Trophoblast cell (in vitro differentiated cells and primary cell): ENCODE measurements at regions not wholly inside any gene's neighbourhood (a gene's known extent, or its start where the extent isn't known, plus 50 kb on each side); places are given as distances from the start of the nearest gene placed in this dataset.

Experiments
- DNase-seq, 2 donors: peaks; one replicate each; pipeline ENCODE4 v3.0.0-alpha.2; 2016
- H2AFZ ChIP-seq: 2 replicates; pipeline ENCODE4 v1.6.1; 2013; ENCODE audit warnings: low read length, moderate library complexity, mild to moderate bottlenecking; ENCODE audit not compliant: insufficient read depth, poor library complexity
- H2AK5ac ChIP-seq: 2 replicates; pipeline ENCODE4 v1.6.1; 2013; ENCODE audit warnings: mild to moderate bottlenecking, low read length
- H2BK120ac ChIP-seq: 2 replicates; pipeline ENCODE4 v1.6.1; 2013; ENCODE audit warnings: low read length, mild to moderate bottlenecking, moderate library complexity; ENCODE audit not compliant: insufficient read depth, poor library complexity
- H2BK12ac ChIP-seq: 2 replicates; pipeline ENCODE4 v1.6.1; 2013; ENCODE audit warnings: mild to moderate bottlenecking, low read length, moderate library complexity
- H2BK5ac ChIP-seq: 2 replicates; pipeline ENCODE4 v1.6.1; 2013; ENCODE audit warnings: low read length, low read depth, moderate library complexity, mild to moderate bottlenecking; ENCODE audit not compliant: poor library complexity
- H3K14ac ChIP-seq: 2 replicates; pipeline ENCODE4 v1.6.1; 2013; ENCODE audit warnings: mild to moderate bottlenecking, low read length
- H3K18ac ChIP-seq: 2 replicates; pipeline ENCODE4 v1.6.1; 2013; ENCODE audit warnings: mild to moderate bottlenecking, low read length
- H3K23ac ChIP-seq: 2 replicates; pipeline ENCODE4 v1.6.1; 2013; ENCODE audit warnings: low read length
- H3K27ac ChIP-seq: 2 replicates; pipeline ENCODE4 v1.5.1; 2013; ENCODE audit warnings: low read depth, mild to moderate bottlenecking, inconsistent platforms, low read length, moderate library complexity
- H3K27me3 ChIP-seq: 2 replicates; pipeline ENCODE4 v1.6.1; 2013; ENCODE audit warnings: inconsistent platforms, mild to moderate bottlenecking, low read length, moderate library complexity; ENCODE audit not compliant: insufficient read depth
- H3K36me3 ChIP-seq, 2 experiments: 1 replicate in 1 of 2; 2 replicates in 1 of 2; pipeline ENCODE4 v1.6.1; 2013; ENCODE audit warnings: low read length in 2 of 2, mild to moderate bottlenecking in 2 of 2, moderate library complexity in 1 of 2; ENCODE audit not compliant: insufficient read depth in 2 of 2, control insufficient read depth in 1 of 2
- H3K4ac ChIP-seq: 2 replicates; pipeline ENCODE4 v1.6.1; 2013; ENCODE audit warnings: low read depth, mild to moderate bottlenecking, low read length, moderate library complexity
- H3K4me1 ChIP-seq, 2 experiments: 1 replicate in 1 of 2; 2 replicates in 1 of 2; pipeline ENCODE4 v1.6.1; 2013; ENCODE audit warnings: low read length in 2 of 2, mild to moderate bottlenecking in 2 of 2, moderate library complexity in 1 of 2; ENCODE audit not compliant: insufficient read depth in 2 of 2, control insufficient read depth in 1 of 2
- H3K4me2 ChIP-seq: 2 replicates; pipeline ENCODE4 v1.6.1; 2013; ENCODE audit warnings: inconsistent platforms, mild to moderate bottlenecking, low read length, moderate library complexity
- H3K4me3 ChIP-seq: 2 replicates; pipeline ENCODE4 v1.5.1; 2013; ENCODE audit warnings: mild to moderate bottlenecking, low read depth, low read length, inconsistent platforms
- H3K79me1 ChIP-seq: one replicate; pipeline ENCODE4 v1.6.1; 2013; ENCODE audit warnings: low read length
- H3K79me2 ChIP-seq: 2 replicates; pipeline ENCODE4 v1.6.1; 2013; ENCODE audit warnings: low read length, mild to moderate bottlenecking; ENCODE audit not compliant: control insufficient read depth, insufficient read depth, poor library complexity
- H3K9ac ChIP-seq: 2 replicates; pipeline ENCODE4 v1.6.1; 2013; ENCODE audit warnings: mild to moderate bottlenecking, low read length
- H3K9me3 ChIP-seq: 2 replicates; pipeline ENCODE4 v1.6.1; 2013; ENCODE audit warnings: low read depth, mild to moderate bottlenecking, control low read depth, inconsistent platforms, low read length; ENCODE audit not compliant: insufficient read depth
- H4K12ac ChIP-seq: 2 replicates; pipeline ENCODE4 v1.6.1; 2013; ENCODE audit warnings: low read depth, mild to moderate bottlenecking, low read length, moderate library complexity
- H4K8ac ChIP-seq: 2 replicates; pipeline ENCODE4 v1.6.1; 2013; ENCODE audit warnings: low read depth, mild to moderate bottlenecking, low read length, moderate library complexity
- H4K91ac ChIP-seq: one replicate; pipeline ENCODE4 v1.6.1; 2013; ENCODE audit warnings: low read depth, mild to moderate bottlenecking, low read length, moderate library complexity
- WGBS: extraction: QIAGEN DNeasy Blood & Tissue Kit; methylation state at CpG from one replicate; pipeline ENCODE4 v1.1.7; 2013; ENCODE audit warnings: missing lambda C conversion rate; ENCODE audit not compliant: insufficient read length, insufficient coverage; ENCODE audit errors: extremely low coverage; 5-methylcytosine and 5-hydroxymethylcytosine counted together

DNA sequence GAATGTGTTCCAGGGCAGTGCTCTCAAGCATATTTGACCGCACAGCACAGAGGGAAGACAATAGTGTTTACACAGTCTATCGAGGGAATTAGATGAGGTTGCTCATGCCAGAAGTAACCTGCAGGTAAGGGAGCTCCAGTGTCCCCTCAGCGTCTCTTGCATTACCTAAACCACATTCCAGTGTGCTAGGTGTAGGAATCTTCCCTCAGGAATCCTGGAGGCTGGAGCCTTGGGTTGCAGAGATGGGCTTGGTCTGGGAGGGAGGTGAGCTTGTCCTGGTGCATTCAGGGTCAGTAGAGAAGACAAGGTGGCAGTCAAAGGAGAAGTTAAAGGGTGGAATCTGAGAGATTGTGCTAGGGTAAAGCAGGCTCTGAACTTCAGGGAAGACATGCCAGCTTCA lies 56.3 kb downstream of the SOX14 start:
- no CpG with 5 or more reads among the region's 3 CpGs for WGBS
- Histone ChIP-seq H3K14ac (no peak overlapping the region), H3K4me1 (peaks cover 12 to 19% of the 10 kb centered on the region in 2 experiments), H2BK120ac (peak overlapping the region; percentile 19), H3K27me3 (no peaks in the 10 kb centered on the region), H3K27ac (no peak overlapping the region), H3K4me2 (no peak overlapping the region), H2BK5ac (no peak overlapping the region), H4K8ac (no peak overlapping the region), H3K18ac (no peak overlapping the region), H3K9me3 (no peaks in the 10 kb centered on the region), H3K23ac (no peak overlapping the region), H2BK12ac (peak overlapping the region; percentile 42), H2AFZ (no peak overlapping the region), H3K36me3 (no peaks in the 10 kb centered on the region), H3K4me3 (no peak overlapping the region), H3K79me1 (peaks cover 20% of the 10 kb centered on the region), H3K4ac (no peak overlapping the region), H4K91ac (peak overlapping the region; percentile 15), H3K79me2 (no peaks in the 10 kb centered on the region), H3K9ac (no peak overlapping the region), H4K12ac (no peak overlapping the region), H2AK5ac (no peak overlapping the region)
- peak in 1 of 2 donors; percentile 21 for DNase-seq

DNA sequence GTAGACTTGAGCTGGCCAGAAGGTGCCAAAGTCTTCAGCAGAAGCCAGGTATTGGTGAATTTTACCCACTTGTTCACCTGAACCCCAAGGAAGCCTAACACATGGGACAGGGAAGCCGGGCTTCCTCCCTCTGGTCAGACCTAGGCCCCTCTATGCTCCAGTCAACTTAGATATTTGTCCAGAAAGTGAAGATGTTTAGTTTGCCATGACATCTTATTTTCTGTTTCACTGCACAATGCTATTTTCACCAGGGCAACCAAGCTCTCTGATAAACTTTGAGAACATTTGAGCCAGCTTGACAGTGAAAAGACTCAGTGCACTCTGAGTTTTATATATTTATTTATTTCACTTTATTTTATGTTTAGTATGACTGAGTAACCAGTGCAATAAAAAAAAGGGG lies 71.0 kb downstream of the SOX14 start:
- WGBS: no CpG with 5 or more reads among the region's 1 CpG
- Histone ChIP-seq H3K4me1 (peaks cover 0 to 2% of the 10 kb centered on the region in 2 experiments), H4K91ac (no peak overlapping the region)

DNA sequence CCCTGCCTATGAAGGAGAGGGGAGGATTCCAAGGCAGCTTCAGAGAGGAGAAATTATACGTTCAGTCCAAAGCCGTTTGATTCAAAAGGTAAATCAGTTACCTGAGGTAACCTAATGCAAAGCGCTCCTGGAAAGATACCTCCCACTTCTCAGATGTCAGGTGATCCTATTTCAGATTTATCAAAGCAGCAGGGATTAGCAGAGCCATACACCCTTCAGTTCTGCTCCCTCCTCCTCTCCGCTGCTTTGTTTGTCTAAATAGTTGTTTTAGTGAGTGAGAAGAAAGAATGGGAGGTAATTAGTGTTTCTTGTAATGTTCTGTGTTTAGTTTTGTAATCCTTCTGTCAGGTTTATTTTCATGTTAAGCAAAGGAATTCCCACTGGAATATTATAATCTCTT lies 81.1 kb downstream of the SOX14 start:
- Histone ChIP-seq H3K79me2 (no peaks in the 10 kb centered on the region), H2BK5ac (no peak overlapping the region), H2BK120ac (no peak overlapping the region), H3K23ac (no peak overlapping the region), H3K4me3 (no peak overlapping the region), H3K4me2 (no peak overlapping the region), H2AK5ac (no peak overlapping the region), H3K27me3 (no peaks in the 10 kb centered on the region), H4K91ac (no peak overlapping the region), H3K14ac (no peak overlapping the region), H3K4me1 (no peaks in the 10 kb centered on the region), H3K27ac (no peak overlapping the region), H2AFZ (no peak overlapping the region), H3K9ac (no peak overlapping the region), H3K4ac (no peak overlapping the region), H3K36me3 (no peaks in the 10 kb centered on the region), H3K79me1 (peaks cover 2% of the 10 kb centered on the region), H3K9me3 (peaks cover 2% of the 10 kb centered on the region), H3K18ac (no peak overlapping the region), H4K12ac (no peak overlapping the region), H4K8ac (no peak overlapping the region), H2BK12ac (no peak overlapping the region)
- DNase-seq: no peak
- no CpG with 5 or more reads among the region's 4 CpGs for WGBS

More for the DNA sequence above, 71.0 kb downstream of the SOX14 start:
- Histone ChIP-seq H3K36me3 (no peaks in the 10 kb centered on the region), H3K14ac (no peak overlapping the region), H3K27me3 (no peaks in the 10 kb centered on the region), H3K79me2 (no peaks in the 10 kb centered on the region), H3K27ac (no peak overlapping the region), H4K12ac (no peak overlapping the region), H3K9ac (no peak overlapping the region), H2BK5ac (no peak overlapping the region), H3K18ac (no peak overlapping the region), H4K8ac (no peak overlapping the region), H2BK12ac (no peak overlapping the region), H3K4ac (no peak overlapping the region), H2AFZ (no peak overlapping the region), H3K4me3 (no peak overlapping the region), H2BK120ac (no peak overlapping the region), H2AK5ac (no peak overlapping the region), H3K9me3 (no peaks in the 10 kb centered on the region), H3K23ac (no peak overlapping the region), H3K79me1 (peaks cover 2% of the 10 kb centered on the region), H3K4me2 (no peak overlapping the region)
- DNase-seq: no peak

DNA sequence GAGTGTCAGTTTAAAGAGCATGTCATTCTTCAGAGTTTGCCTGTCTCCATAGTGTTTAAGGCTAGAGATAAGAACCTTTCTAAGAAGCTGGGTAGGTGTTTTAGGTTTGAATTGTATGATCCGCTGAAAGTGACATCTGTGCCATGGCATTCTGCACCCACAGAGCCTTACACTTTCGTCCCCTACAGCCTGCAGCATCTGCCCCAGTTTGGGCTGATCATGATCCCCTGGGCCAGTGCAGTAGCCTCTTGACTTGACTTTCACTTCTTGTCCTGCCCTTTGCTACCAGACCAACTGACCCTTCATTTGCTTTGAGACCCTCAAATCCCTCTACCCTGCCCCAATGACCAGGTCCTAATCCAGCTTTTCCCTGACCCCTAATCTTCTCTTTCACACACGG lies 81.6 kb downstream of the SOX14 start:
- no peak overlapping the region for H3K4me3 ChIP-seq
- H4K91ac ChIP-seq: no peak overlapping the region
- H3K79me2 ChIP-seq: no peaks in the 10 kb centered on the region
- peaks cover 2% of the 10 kb centered on the region for H3K79me1 ChIP-seq
- no peak overlapping the region for H2BK5ac ChIP-seq
- no peaks in the 10 kb centered on the region for H3K27me3 ChIP-seq
- H3K27ac ChIP-seq: no peak overlapping the region
- no peak overlapping the region for H4K8ac ChIP-seq
- no peaks in the 10 kb centered on the region for H3K36me3 ChIP-seq
- H3K14ac ChIP-seq: no peak overlapping the region
- no peak overlapping the region for H2BK120ac ChIP-seq
- H2BK12ac ChIP-seq: no peak overlapping the region
- H2AFZ ChIP-seq: no peak overlapping the region
- H3K23ac ChIP-seq: no peak overlapping the region
- no peak for DNase-seq
- H3K18ac ChIP-seq: no peak overlapping the region
- peaks cover 2% of the 10 kb centered on the region for H3K9me3 ChIP-seq
- H3K9ac ChIP-seq: no peak overlapping the region
- no peak overlapping the region for H4K12ac ChIP-seq
- no peak overlapping the region for H3K4ac ChIP-seq
- H3K4me1 ChIP-seq: no peaks in the 10 kb centered on the region
- no CpG with 5 or more reads among the region's 3 CpGs for WGBS
- no peak overlapping the region for H2AK5ac ChIP-seq
- no peak overlapping the region for H3K4me2 ChIP-seq
